GM10266 (cell line): ENCODE measurements at regions not wholly inside any gene's neighbourhood (a gene's known extent, or its start where the extent isn't known, plus 50 kb on each side); places are given as distances from the start of the nearest gene placed in this dataset.

ENCODE experiments used
- DNase-seq: peaks from one replicate; pipeline ENCODE4 v3.0.0; 2012; ENCODE audit errors: extremely low spot score
- TF ChIP-seq, protein P1 (sequence below): IDR thresholded peaks from 2 replicates; pipeline ENCODE4 v1.5.1; 2012; ENCODE audit warnings: mild to moderate bottlenecking, low read depth; ENCODE audit not compliant: control insufficient read depth, insufficient read depth; ENCODE audit errors: missing control alignments

DNA sequence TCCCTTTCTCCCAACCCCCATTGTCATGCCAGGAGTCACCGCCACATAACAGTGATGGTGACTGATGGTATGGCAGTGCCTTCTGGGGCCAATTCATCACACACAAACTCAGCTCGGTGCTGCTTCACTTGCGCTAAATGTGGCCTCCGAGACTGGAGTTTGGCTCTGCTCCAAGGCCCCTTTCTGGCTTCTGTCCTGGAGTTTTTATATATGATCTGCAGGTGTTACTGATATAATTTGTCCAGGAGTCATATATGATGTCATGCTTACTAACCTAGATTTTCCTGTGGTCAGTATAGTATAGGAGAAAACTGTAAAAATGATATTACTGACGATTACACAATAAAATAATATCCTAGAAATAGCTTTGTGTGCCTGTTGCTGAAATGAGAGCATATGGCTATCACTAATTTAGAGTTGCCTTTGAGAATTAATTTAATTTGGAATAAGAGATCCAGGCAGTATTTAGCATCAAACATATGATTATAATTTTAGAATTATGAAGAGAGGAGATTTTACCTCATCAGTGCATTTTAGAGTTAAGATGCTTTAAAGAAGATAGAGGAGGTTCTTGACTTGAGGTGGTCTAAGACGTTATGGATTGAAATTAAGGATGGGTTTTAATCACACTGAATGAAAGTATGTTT lies 334.1 kb upstream of the CD180 start:
- no peak for DNase-seq
- TF ChIP-seq, protein P1, sequence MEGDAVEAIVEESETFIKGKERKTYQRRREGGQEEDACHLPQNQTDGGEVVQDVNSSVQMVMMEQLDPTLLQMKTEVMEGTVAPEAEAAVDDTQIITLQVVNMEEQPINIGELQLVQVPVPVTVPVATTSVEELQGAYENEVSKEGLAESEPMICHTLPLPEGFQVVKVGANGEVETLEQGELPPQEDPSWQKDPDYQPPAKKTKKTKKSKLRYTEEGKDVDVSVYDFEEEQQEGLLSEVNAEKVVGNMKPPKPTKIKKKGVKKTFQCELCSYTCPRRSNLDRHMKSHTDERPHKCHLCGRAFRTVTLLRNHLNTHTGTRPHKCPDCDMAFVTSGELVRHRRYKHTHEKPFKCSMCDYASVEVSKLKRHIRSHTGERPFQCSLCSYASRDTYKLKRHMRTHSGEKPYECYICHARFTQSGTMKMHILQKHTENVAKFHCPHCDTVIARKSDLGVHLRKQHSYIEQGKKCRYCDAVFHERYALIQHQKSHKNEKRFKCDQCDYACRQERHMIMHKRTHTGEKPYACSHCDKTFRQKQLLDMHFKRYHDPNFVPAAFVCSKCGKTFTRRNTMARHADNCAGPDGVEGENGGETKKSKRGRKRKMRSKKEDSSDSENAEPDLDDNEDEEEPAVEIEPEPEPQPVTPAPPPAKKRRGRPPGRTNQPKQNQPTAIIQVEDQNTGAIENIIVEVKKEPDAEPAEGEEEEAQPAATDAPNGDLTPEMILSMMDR = no peak

DNA sequence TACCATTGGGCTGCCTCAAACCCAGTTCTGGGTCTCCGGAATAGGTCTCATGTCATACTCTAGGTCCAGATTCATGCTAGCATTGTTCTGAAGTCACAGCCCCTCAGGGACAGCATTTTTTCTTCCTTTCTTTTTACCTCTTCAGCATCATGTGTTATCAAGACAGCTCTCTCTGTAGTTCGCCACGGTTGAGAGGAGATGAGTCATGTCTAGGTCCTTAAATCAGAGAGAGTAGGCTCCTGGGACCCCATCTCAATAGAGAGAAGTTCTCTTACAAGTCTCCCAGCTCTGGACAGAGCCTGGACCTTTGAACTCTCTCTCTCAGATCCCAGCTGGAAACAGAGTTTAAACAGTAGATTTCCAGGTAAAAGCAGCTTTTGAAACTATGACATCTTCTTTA lies 332.4 kb upstream of the CD180 start:
- DNase-seq = no peak
- TF ChIP-seq, protein P1 = no peak

DNA sequence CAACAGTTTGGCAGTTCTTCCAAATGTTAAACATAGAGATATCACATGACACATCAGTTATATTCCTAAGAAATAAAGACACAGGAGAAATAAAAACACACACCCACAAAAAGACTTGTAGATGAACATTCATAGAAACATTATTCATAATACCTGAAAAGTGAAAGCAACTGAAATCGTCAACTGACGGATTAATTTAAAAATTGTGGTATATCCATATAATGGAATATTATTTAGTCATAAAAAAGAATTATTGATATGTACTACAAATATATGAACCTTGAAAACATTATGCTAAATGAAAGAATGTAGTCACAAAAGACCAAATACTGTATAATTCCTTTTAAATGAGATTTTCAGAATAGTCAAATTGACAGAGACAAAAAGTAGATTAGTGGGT lies 330.2 kb upstream of the CD180 start:
- TF ChIP-seq, protein P1 = no peak
- no peak for DNase-seq

DNA sequence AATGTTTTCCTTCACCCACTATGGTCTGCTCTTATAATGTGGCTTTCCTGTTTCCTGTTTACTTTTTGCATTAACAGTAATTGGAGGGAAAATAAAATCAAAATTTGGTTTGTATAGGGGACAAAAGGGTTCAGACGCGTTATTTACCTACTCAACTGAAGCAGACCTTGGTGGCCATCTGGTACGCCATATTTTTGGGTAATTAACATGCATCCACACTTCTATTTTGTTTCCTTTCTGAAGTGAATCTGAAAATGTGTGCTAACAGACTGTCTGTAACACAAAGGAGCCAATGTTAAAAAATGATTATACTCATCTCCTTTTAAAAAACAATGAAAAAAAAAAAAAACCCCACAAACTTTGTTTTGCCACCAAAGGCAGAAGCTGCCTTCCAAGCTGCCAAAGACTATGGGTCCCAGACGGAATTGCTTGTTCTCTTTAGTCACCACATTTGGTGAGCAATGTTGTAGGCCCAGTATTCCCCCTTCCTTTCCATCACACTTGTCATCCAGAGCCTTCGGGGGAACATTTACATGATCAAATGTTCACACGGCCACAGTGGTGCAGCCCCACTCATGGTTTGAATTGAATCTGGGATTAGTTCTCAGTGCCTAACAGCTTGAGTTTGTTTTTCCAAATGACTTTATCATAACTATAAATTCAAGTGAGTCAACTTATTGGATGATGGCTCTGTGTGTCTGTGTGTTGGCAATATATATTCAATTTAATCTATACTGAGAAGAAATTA lies 323.7 kb upstream of the CD180 start:
- TF ChIP-seq, protein P1 = no peak
- no peak for DNase-seq

DNA sequence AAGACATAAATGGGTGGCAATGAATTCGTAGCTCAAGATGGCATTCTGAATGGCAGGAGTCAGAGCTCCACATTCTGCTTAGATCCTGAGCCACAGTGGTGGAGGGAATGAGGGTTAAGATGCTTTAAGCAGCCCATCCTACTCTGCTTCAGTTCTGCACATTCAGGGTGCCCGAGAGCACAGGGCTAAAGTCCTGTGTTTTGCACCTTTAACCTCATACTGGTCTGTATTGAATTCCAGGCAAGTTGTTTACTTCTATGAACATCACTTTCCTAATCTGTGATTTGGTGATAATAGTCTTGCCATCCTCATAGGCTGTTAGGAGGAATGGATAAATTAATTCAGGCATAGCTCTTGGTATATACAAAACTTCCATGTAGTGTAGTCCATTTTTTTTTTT lies 321.6 kb upstream of the CD180 start:
- no peak for DNase-seq
- TF ChIP-seq, protein P1 = no peak

DNA sequence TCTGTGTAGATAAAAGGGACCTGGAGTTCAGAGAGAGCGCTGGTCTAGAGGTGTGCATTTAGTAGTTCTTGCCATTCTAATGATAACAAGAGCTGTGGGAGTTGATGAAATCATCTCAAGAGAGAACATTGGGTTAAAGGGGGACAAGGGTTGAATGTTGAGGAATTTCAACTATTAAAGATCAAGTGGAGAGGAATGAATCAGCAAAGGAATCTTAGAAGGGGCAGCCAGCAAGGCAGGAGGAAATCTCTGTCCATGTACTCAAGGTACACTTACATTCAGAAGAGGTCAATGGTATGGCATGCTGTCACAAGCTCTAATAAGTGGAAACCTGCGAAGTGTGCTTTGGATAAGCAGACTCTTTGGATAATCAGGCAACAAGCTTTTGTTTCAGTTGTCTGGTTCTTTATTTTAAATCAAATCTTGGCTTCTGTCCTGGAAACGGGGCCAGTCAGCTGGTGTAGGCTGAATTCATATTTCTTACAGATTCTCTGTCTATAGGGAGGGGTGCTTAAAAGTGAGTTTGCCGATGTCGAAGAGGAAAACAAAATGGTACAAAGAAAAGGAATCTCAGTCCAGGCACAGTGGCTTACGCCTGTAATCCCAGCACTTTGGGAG lies 320.5 kb upstream of the CD180 start:
- TF ChIP-seq, protein P1 = no peak
- no peak for DNase-seq

DNA sequence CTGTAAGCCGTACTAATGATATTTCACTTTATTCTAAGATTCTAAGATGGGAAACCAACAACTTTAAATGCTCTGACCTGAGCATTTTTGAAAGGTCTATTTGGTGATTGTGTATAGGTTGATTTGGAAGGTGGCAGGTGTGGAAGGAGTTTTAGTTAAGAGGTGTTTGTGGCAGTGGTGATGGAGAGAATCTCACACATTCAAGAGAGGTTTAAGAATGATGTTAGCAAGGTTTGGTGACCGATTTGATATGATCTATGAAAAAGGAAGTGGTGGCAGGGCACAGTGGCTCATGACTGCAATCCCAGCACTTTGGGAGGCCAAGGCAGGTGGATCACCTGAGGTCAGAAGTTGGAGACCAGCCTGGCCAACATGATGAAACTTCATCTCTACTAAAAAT lies 319.2 kb upstream of the CD180 start:
- DNase-seq = no peak
- TF ChIP-seq, protein P1 = no peak
